H1 (cell line): ENCODE measurements at regions not wholly inside any gene's neighbourhood (a gene's known extent, or its start where the extent isn't known, plus 50 kb on each side); places are given as distances from the start of the nearest gene placed in this dataset.

ENCODE experiments used
- JUND ChIP-seq: IDR thresholded peaks from 2 replicates; pipeline ENCODE4 v1.6.1; 2011; ENCODE audit warnings: mild to moderate bottlenecking, improper control_type of control experiment, low read length
- KDM5A ChIP-seq: fragments of 200-600 bp; IDR thresholded peaks from 2 replicates; pipeline ENCODE4 v1.7.1; 2012; ENCODE audit warnings: mild to moderate bottlenecking, low read length, inconsistent platforms, mixed read lengths
- TF ChIP-seq, protein P1 (sequence below): fragments of 300-600 bp; sonication (generic); IDR thresholded peaks from 2 replicates; pipeline ENCODE4 v1.7.1; 2012; ENCODE audit warnings: low read length, moderate library complexity, mild to moderate bottlenecking, inconsistent platforms; ENCODE audit not compliant: insufficient replicate concordance

DNA sequence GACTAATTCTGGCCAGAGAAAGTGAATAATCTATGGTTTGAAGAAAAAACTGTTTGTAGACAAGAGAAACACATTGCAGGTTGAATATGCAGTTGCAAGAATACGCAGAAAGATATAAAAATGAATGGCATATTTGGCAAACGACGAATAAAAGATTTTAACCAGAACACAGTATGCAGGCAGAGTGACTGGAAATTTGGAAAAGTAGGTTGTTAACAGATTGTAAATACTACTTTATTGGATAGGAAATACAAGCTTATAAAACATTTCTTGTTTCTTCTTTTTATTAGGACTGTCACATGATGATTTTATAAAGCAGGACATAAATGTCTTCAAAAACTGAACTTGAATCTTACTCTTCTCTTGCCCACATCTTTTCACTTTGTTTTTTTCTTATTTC, 573.3 kb upstream of the PBX1 start (continued):
- TF ChIP-seq, protein P1, sequence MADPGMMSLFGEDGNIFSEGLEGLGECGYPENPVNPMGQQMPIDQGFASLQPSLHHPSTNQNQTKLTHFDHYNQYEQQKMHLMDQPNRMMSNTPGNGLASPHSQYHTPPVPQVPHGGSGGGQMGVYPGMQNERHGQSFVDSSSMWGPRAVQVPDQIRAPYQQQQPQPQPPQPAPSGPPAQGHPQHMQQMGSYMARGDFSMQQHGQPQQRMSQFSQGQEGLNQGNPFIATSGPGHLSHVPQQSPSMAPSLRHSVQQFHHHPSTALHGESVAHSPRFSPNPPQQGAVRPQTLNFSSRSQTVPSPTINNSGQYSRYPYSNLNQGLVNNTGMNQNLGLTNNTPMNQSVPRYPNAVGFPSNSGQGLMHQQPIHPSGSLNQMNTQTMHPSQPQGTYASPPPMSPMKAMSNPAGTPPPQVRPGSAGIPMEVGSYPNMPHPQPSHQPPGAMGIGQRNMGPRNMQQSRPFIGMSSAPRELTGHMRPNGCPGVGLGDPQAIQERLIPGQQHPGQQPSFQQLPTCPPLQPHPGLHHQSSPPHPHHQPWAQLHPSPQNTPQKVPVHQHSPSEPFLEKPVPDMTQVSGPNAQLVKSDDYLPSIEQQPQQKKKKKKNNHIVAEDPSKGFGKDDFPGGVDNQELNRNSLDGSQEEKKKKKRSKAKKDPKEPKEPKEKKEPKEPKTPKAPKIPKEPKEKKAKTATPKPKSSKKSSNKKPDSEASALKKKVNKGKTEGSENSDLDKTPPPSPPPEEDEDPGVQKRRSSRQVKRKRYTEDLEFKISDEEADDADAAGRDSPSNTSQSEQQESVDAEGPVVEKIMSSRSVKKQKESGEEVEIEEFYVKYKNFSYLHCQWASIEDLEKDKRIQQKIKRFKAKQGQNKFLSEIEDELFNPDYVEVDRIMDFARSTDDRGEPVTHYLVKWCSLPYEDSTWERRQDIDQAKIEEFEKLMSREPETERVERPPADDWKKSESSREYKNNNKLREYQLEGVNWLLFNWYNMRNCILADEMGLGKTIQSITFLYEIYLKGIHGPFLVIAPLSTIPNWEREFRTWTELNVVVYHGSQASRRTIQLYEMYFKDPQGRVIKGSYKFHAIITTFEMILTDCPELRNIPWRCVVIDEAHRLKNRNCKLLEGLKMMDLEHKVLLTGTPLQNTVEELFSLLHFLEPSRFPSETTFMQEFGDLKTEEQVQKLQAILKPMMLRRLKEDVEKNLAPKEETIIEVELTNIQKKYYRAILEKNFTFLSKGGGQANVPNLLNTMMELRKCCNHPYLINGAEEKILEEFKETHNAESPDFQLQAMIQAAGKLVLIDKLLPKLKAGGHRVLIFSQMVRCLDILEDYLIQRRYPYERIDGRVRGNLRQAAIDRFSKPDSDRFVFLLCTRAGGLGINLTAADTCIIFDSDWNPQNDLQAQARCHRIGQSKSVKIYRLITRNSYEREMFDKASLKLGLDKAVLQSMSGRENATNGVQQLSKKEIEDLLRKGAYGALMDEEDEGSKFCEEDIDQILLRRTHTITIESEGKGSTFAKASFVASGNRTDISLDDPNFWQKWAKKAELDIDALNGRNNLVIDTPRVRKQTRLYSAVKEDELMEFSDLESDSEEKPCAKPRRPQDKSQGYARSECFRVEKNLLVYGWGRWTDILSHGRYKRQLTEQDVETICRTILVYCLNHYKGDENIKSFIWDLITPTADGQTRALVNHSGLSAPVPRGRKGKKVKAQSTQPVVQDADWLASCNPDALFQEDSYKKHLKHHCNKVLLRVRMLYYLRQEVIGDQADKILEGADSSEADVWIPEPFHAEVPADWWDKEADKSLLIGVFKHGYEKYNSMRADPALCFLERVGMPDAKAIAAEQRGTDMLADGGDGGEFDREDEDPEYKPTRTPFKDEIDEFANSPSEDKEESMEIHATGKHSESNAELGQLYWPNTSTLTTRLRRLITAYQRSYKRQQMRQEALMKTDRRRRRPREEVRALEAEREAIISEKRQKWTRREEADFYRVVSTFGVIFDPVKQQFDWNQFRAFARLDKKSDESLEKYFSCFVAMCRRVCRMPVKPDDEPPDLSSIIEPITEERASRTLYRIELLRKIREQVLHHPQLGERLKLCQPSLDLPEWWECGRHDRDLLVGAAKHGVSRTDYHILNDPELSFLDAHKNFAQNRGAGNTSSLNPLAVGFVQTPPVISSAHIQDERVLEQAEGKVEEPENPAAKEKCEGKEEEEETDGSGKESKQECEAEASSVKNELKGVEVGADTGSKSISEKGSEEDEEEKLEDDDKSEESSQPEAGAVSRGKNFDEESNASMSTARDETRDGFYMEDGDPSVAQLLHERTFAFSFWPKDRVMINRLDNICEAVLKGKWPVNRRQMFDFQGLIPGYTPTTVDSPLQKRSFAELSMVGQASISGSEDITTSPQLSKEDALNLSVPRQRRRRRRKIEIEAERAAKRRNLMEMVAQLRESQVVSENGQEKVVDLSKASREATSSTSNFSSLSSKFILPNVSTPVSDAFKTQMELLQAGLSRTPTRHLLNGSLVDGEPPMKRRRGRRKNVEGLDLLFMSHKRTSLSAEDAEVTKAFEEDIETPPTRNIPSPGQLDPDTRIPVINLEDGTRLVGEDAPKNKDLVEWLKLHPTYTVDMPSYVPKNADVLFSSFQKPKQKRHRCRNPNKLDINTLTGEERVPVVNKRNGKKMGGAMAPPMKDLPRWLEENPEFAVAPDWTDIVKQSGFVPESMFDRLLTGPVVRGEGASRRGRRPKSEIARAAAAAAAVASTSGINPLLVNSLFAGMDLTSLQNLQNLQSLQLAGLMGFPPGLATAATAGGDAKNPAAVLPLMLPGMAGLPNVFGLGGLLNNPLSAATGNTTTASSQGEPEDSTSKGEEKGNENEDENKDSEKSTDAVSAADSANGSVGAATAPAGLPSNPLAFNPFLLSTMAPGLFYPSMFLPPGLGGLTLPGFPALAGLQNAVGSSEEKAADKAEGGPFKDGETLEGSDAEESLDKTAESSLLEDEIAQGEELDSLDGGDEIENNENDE = no peak
- TF ChIP-seq KDM5A (no peak), JUND (no peak)
- TF ChIP-seq, all 59 proteins: peak for 0
